DND-41 (cell line): ENCODE measurements at regions not wholly inside any gene's neighbourhood (a gene's known extent, or its start where the extent isn't known, plus 50 kb on each side); places are given as distances from the start of the nearest gene placed in this dataset.

ENCODE experiments used
- ATAC-seq: fragments of 200-7000 bp; cut with Tn5 transposase; 3 replicates; pipeline ENCODE4 v1.9.1; 2021; ENCODE audit warnings: low read depth; ENCODE audit not compliant: insufficient read depth
- DNase-seq: peaks from one replicate; pipeline ENCODE4 v3.0.0-alpha.2; 2020
- H2AFZ ChIP-seq: 2 replicates; pipeline ENCODE4 v1.6.0; 2012; ENCODE audit warnings: low read depth, low read length
- H3K27ac ChIP-seq: 2 replicates; pipeline ENCODE4 v1.5.1; 2012; ENCODE audit warnings: low read length, inconsistent platforms
- H3K27me3 ChIP-seq: fragments of 200-600 bp; sonication (generic); 2 replicates; pipeline ENCODE4 v1.6.0; 2012; ENCODE audit warnings: low read length, mild to moderate bottlenecking, inconsistent platforms; ENCODE audit not compliant: insufficient read depth, poor library complexity
- H3K36me3 ChIP-seq: 2 replicates; pipeline ENCODE4 v1.5.1; 2012; ENCODE audit warnings: low read length, inconsistent platforms; ENCODE audit not compliant: insufficient read depth
- H3K4me1 ChIP-seq: 2 replicates; pipeline ENCODE4 v1.5.1; 2012; ENCODE audit warnings: mild to moderate bottlenecking, low read length; ENCODE audit not compliant: insufficient read depth
- H3K4me2 ChIP-seq: 2 replicates; pipeline ENCODE4 v1.6.0; 2012; ENCODE audit warnings: mild to moderate bottlenecking, moderate library complexity, low read length, inconsistent platforms; ENCODE audit not compliant: insufficient read depth
- H3K4me3 ChIP-seq, 2 experiments: fragments of 200-600 bp in 1 of 2; shearing (Covaris generic) in 1 of 2; 2 replicates each; pipeline ENCODE4 v1.5.1; 2012 to 2016; ENCODE audit warnings: inconsistent platforms in 2 of 2, low read length in 2 of 2, mild to moderate bottlenecking in 2 of 2, low read depth in 1 of 2, moderate library complexity in 1 of 2
- H3K79me2 ChIP-seq: 2 replicates; pipeline ENCODE4 v1.6.0; 2012; ENCODE audit warnings: low read length, inconsistent platforms; ENCODE audit not compliant: insufficient read depth
- H3K9ac ChIP-seq: 2 replicates; pipeline ENCODE4 v1.6.0; 2012; ENCODE audit warnings: low read depth, mild to moderate bottlenecking, inconsistent platforms, low read length, moderate library complexity
- H3K9me3 ChIP-seq: 2 replicates; pipeline ENCODE4 v1.5.1; 2012; ENCODE audit warnings: low read length, moderate library complexity, mild to moderate bottlenecking, inconsistent platforms; ENCODE audit not compliant: insufficient read depth, severe bottlenecking
- H4K20me1 ChIP-seq: 2 replicates; pipeline ENCODE4 v1.6.0; 2012; ENCODE audit warnings: low read length; ENCODE audit not compliant: insufficient read depth
- CTCF ChIP-seq: IDR thresholded peaks from 2 replicates; pipeline ENCODE4 v1.5.1; 2012; ENCODE audit warnings: borderline replicate concordance, low read length, moderate library complexity, mild to moderate bottlenecking; ENCODE audit not compliant: poor library complexity, severe bottlenecking; ENCODE audit errors: extremely low read depth
- EZH2 ChIP-seq: IDR thresholded peaks from 3 replicates; pipeline ENCODE4 v1.6.1; 2012; ENCODE audit warnings: borderline replicate concordance, low read depth, mild to moderate bottlenecking, moderate library complexity, low read length, inconsistent platforms; ENCODE audit not compliant: severe bottlenecking

DNA sequence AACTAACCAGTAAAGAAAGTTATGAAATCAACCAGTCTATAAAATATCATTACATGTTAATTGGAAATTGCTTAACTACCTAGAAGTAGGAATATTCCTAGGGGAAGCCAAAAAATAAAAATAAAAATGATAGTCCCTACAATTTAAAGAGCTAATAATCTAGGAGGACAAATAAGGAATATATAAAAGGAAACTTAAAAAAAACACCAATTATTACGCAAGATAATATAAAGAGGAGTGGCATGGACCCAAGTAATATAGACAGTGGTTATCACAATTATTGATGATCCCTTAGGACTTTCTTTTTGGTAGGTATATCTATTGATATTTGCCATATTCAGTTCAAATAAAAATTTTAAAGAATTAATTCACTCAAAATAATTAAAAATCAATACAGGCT lies 498.7 kb downstream of the SOX5 start:
- Histone ChIP-seq H3K4me2 (no peak overlapping the region), H4K20me1 (no peaks in the 10 kb centered on the region), H2AFZ (no peak overlapping the region), H3K27ac (no peak overlapping the region), H3K27me3 (no peaks in the 10 kb centered on the region), H3K9ac (no peak overlapping the region), H3K4me1 (no peaks in the 10 kb centered on the region), H3K36me3 (no peaks in the 10 kb centered on the region), H3K4me3 (no peak overlapping the region), H3K79me2 (no peaks in the 10 kb centered on the region), H3K9me3 (no peaks in the 10 kb centered on the region)
- DNase-seq (no peak), ATAC-seq (no peak)
- TF ChIP-seq EZH2 (no peak), CTCF (no peak)

DNA sequence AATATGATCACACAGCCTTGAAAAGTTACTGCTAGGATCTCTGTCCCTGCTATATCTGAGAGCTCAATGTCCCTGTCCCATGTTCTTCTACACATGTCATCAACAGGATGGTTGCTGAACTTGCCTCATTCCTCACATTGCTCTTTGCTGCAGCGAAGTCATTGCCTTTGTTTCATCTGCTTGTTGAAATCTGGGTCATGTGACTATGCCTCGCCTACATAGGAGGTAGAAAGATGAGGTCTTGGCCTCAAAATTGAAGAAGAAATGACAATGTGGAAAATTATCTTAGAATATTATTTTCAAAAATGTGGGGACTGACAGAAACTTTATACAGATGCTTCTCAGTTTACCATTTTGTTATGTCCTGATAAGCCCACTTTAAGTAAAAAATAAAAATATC lies 494.2 kb downstream of the SOX5 start:
- H2AFZ ChIP-seq = no peak overlapping the region
- no peak overlapping the region for H3K27ac ChIP-seq
- no peaks in the 10 kb centered on the region for H4K20me1 ChIP-seq
- no peaks in the 10 kb centered on the region for H3K27me3 ChIP-seq
- H3K9me3 ChIP-seq = no peaks in the 10 kb centered on the region
- DNase-seq (no peak), ATAC-seq (no peak)
- H3K4me1 ChIP-seq = no peaks in the 10 kb centered on the region
- no peak overlapping the region for H3K4me2 ChIP-seq
- no peaks in the 10 kb centered on the region for H3K36me3 ChIP-seq
- no peak for TF ChIP-seq EZH2
- no peak for TF ChIP-seq CTCF
- no peak overlapping the region for H3K4me3 ChIP-seq
- no peak overlapping the region for H3K9ac ChIP-seq
- no peaks in the 10 kb centered on the region for H3K79me2 ChIP-seq

- Histone ChIP-seq H4K20me1 (no peaks in the 10 kb centered on the region), H2AFZ (no peak overlapping the region), H3K4me1 (no peaks in the 10 kb centered on the region), H3K79me2 (no peaks in the 10 kb centered on the region), H3K9ac (no peak overlapping the region), H3K36me3 (no peaks in the 10 kb centered on the region), H3K4me3 (no peak overlapping the region), H3K4me2 (no peak overlapping the region), H3K27ac (no peak overlapping the region), H3K27me3 (no peaks in the 10 kb centered on the region), H3K9me3 (no peaks in the 10 kb centered on the region)
- ATAC-seq (no peak), DNase-seq (no peak)
- no peak for TF ChIP-seq EZH2
Measured at GRCh38 chr12:23458640-23459039, 490.8 kb downstream of the SOX5 start.

- Histone ChIP-seq H3K4me1 (no peaks in the 10 kb centered on the region), H4K20me1 (no peaks in the 10 kb centered on the region), H3K27ac (no peak overlapping the region), H3K36me3 (no peaks in the 10 kb centered on the region), H3K79me2 (no peaks in the 10 kb centered on the region), H2AFZ (no peak overlapping the region), H3K4me3 (no peak overlapping the region), H3K9ac (no peak overlapping the region), H3K9me3 (no peaks in the 10 kb centered on the region), H3K4me2 (no peak overlapping the region), H3K27me3 (no peaks in the 10 kb centered on the region)
- no peak for DNase-seq
- ATAC-seq = no peak
- no peak for TF ChIP-seq CTCF
- no peak for TF ChIP-seq EZH2
Measured at GRCh38 chr12:23462546-23462945, 486.9 kb downstream of the SOX5 start.
